Neural progenitor cell (in vitro differentiated cells): ENCODE measurements at regions not wholly inside any gene's neighbourhood (a gene's known extent, or its start where the extent isn't known, plus 50 kb on each side); places are given as distances from the start of the nearest gene placed in this dataset.
"Not testable (repeated sequence)": the region's sequence is repeated elsewhere in the genome, so short reads cannot be mapped to it uniquely, and the experiment has no call there.

Experiments used
- DNase-seq: peaks from one replicate; pipeline ENCODE4 v3.0.0-alpha.2; 2016; ENCODE audit warnings: low spot score
- H2AFZ ChIP-seq: fragments of 200-600 bp; sonication (generic); replicated peaks from 2 replicates; pipeline ENCODE4 v1.6.1; 2016; ENCODE audit warnings: antibody characterized with exemption
- H3F3A ChIP-seq: fragments of 200-600 bp; sonication (generic); 2 replicates; pipeline ENCODE4 v1.6.1; 2016; ENCODE audit warnings: antibody characterized with exemption, low read depth
- H3K27ac ChIP-seq: fragments of 200-600 bp; sonication (generic); 2 replicates; pipeline ENCODE4 v1.5.1; 2016; ENCODE audit warnings: mild to moderate bottlenecking
- H3K27me3 ChIP-seq: fragments of 200-600 bp; sonication (generic); 2 replicates; pipeline ENCODE4 v1.6.1; 2016; ENCODE audit warnings: mild to moderate bottlenecking, moderate library complexity
- H3K36me3 ChIP-seq: fragments of 200-600 bp; sonication (generic); 2 replicates; pipeline ENCODE4 v1.5.1; 2016
- H3K4me1 ChIP-seq: fragments of 200-600 bp; sonication (generic); 2 replicates; pipeline ENCODE4 v1.6.1; 2016; ENCODE audit warnings: mixed run types
- H3K4me2 ChIP-seq: fragments of 200-600 bp; sonication (generic); 2 replicates; pipeline ENCODE4 v1.6.1; 2016
- H3K4me3 ChIP-seq: fragments of 200-600 bp; sonication (generic); 2 replicates; pipeline ENCODE4 v1.5.1; 2016
- H3K79me2 ChIP-seq: fragments of 200-600 bp; sonication (generic); 2 replicates; pipeline ENCODE4 v1.6.1; 2016; ENCODE audit warnings: low read depth
- H3K9ac ChIP-seq: fragments of 200-600 bp; sonication (generic); 2 replicates; pipeline ENCODE4 v1.6.1; 2016
- H3K9me3 ChIP-seq: fragments of 200-600 bp; sonication (generic); 2 replicates; pipeline ENCODE4 v1.5.1; 2016; ENCODE audit warnings: low read depth
- H4K20me1 ChIP-seq: fragments of 200-600 bp; sonication (generic); 2 replicates; pipeline ENCODE4 v1.6.1; 2016; ENCODE audit warnings: low read depth
- H3K27ac Mint-ChIP-seq: 3 replicates; pipeline ENCODE4 v1.8.0; 2021; ENCODE audit warnings: mixed read lengths
- H3K27me3 Mint-ChIP-seq: 2 replicates; pipeline ENCODE4 v1.8.0; 2022; ENCODE audit warnings: low read depth, mild to moderate bottlenecking, inconsistent platforms, moderate library complexity, mixed read lengths; ENCODE audit not compliant: insufficient read depth
- H3K36me3 Mint-ChIP-seq: 3 replicates; pipeline ENCODE4 v1.8.0; 2021; ENCODE audit warnings: mixed read lengths
- H3K4me1 Mint-ChIP-seq: 3 replicates; pipeline ENCODE4 v1.8.0; 2021; ENCODE audit warnings: mixed read lengths
- H3K4me3 Mint-ChIP-seq: 3 replicates; pipeline ENCODE4 v1.8.0; 2021; ENCODE audit warnings: mild to moderate bottlenecking, moderate library complexity, mixed read lengths
- H3K9me3 Mint-ChIP-seq: 3 replicates; pipeline ENCODE4 v1.8.0; 2020; ENCODE audit warnings: mixed read lengths
- EZH2 ChIP-seq: fragments of 200-600 bp; sonication (generic); IDR thresholded peaks from 2 replicates; pipeline ENCODE4 v1.6.1; 2017; ENCODE audit warnings: antibody characterized with exemption, mild to moderate bottlenecking, moderate library complexity
- EZH2phosphoT487 ChIP-seq: fragments of 200-600 bp; sonication (generic); IDR thresholded peaks from 2 replicates; pipeline ENCODE4 v1.6.1; 2017; ENCODE audit warnings: antibody characterized with exemption
- TF ChIP-seq, protein P1 (sequence below): fragments of 200-600 bp; sonication (generic); IDR thresholded peaks from 2 replicates; pipeline ENCODE4 v1.5.1; 2017; ENCODE audit warnings: antibody characterized with exemption, mild to moderate bottlenecking

GRCh38 chr10:62938672-62939071 lies 122.5 kb upstream of the EGR2 start:
- no peak overlapping the region for H3K9ac ChIP-seq
- no peaks in the 10 kb centered on the region for H3K4me1 ChIP-seq
- H3K9me3 ChIP-seq, result no peaks in the 10 kb centered on the region
- H3K4me3 Mint-ChIP-seq, result no peak overlapping the region
- H3K4me2 ChIP-seq, result no peak overlapping the region
- H3K36me3 Mint-ChIP-seq, result no peaks in the 10 kb centered on the region
- H3F3A ChIP-seq, result no peaks in the 10 kb centered on the region
- no peaks in the 10 kb centered on the region for H3K27me3 ChIP-seq
- H4K20me1 ChIP-seq, result no peaks in the 10 kb centered on the region
- H2AFZ ChIP-seq, result no peak overlapping the region
- no peak overlapping the region for H3K27ac Mint-ChIP-seq
- no peak overlapping the region for H3K4me3 ChIP-seq
- H3K36me3 ChIP-seq, result no peaks in the 10 kb centered on the region
- no peaks in the 10 kb centered on the region for H3K27me3 Mint-ChIP-seq
- no peak overlapping the region for H3K27ac ChIP-seq
- TF ChIP-seq EZH2, result no peak
- TF ChIP-seq, protein P1, sequence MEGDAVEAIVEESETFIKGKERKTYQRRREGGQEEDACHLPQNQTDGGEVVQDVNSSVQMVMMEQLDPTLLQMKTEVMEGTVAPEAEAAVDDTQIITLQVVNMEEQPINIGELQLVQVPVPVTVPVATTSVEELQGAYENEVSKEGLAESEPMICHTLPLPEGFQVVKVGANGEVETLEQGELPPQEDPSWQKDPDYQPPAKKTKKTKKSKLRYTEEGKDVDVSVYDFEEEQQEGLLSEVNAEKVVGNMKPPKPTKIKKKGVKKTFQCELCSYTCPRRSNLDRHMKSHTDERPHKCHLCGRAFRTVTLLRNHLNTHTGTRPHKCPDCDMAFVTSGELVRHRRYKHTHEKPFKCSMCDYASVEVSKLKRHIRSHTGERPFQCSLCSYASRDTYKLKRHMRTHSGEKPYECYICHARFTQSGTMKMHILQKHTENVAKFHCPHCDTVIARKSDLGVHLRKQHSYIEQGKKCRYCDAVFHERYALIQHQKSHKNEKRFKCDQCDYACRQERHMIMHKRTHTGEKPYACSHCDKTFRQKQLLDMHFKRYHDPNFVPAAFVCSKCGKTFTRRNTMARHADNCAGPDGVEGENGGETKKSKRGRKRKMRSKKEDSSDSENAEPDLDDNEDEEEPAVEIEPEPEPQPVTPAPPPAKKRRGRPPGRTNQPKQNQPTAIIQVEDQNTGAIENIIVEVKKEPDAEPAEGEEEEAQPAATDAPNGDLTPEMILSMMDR, result no peak
- TF ChIP-seq EZH2phosphoT487, result no peak
- no peaks in the 10 kb centered on the region for H3K4me1 Mint-ChIP-seq
- no peak for DNase-seq
- H3K79me2 ChIP-seq, result no peaks in the 10 kb centered on the region
- H3K9me3 Mint-ChIP-seq, result no peaks in the 10 kb centered on the region

DNA sequence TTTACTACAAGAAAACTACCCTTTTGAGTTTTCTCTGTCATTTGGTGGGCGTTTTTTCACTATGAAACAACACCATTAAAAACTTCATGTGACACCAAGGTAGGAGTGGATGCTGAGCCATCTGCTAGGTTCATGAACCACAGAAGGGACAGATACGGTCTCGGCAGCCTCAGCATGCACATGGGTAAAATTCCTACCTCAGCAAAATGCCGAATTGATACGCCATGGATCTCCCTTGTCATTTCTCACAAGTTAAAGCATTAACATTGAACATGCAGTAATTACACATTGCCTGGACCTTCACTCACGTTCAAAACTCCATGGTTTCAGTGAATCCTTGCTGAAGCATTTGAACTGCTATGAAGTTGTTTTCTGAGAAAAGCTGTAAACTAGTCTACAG lies 121.5 kb upstream of the EGR2 start:
- H3K4me3 Mint-ChIP-seq, result no peak overlapping the region

GRCh38 chr10:62935022-62935421 lies 118.9 kb upstream of the EGR2 start:
- Mint-ChIP-seq H3K27ac (no peak overlapping the region), H3K36me3 (no peaks in the 10 kb centered on the region), H3K4me1 (peaks cover 3% of the 10 kb centered on the region), H3K27me3 (no peaks in the 10 kb centered on the region), H3K4me3 (no peak overlapping the region), H3K9me3 (no peaks in the 10 kb centered on the region)
- Histone ChIP-seq H3K27me3 (no peaks in the 10 kb centered on the region), H3K4me1 (peaks cover 11% of the 10 kb centered on the region), H3K9ac (no peak overlapping the region), H3K79me2 (no peaks in the 10 kb centered on the region), H4K20me1 (no peaks in the 10 kb centered on the region), H3K27ac (no peak overlapping the region), H3F3A (peaks cover 9% of the 10 kb centered on the region), H2AFZ (no peak overlapping the region), H3K4me3 (no peak overlapping the region), H3K4me2 (no peak overlapping the region), H3K9me3 (no peaks in the 10 kb centered on the region), H3K36me3 (no peaks in the 10 kb centered on the region)
- DNase-seq, result no peak
- no peak for TF ChIP-seq EZH2
- no peak for TF ChIP-seq EZH2phosphoT487
- TF ChIP-seq, protein P1, result no peak

More for the DNA sequence above, 121.5 kb upstream of the EGR2 start:
- Mint-ChIP-seq H3K27me3 (no peaks in the 10 kb centered on the region), H3K4me1 (no peaks in the 10 kb centered on the region), H3K36me3 (no peaks in the 10 kb centered on the region), H3K9me3 (no peaks in the 10 kb centered on the region), H3K27ac (no peak overlapping the region)
- H2AFZ ChIP-seq, result no peak overlapping the region
- no peak overlapping the region for H3K27ac ChIP-seq
- no peaks in the 10 kb centered on the region for H3K9me3 ChIP-seq
- no peaks in the 10 kb centered on the region for H3K4me1 ChIP-seq
- DNase-seq, result no peak
- no peak overlapping the region for H3K9ac ChIP-seq
- no peaks in the 10 kb centered on the region for H3K27me3 ChIP-seq
- H3K4me3 ChIP-seq, result no peak overlapping the region
- TF ChIP-seq, protein P1, result no peak
- no peak for TF ChIP-seq EZH2phosphoT487
- no peak for TF ChIP-seq EZH2
- H3K4me2 ChIP-seq, result no peak overlapping the region
- H3K79me2 ChIP-seq, result no peaks in the 10 kb centered on the region
- no peaks in the 10 kb centered on the region for H3F3A ChIP-seq
- H4K20me1 ChIP-seq, result no peaks in the 10 kb centered on the region
- no peaks in the 10 kb centered on the region for H3K36me3 ChIP-seq

GRCh38 chr10:62934258-62934657 lies 118.1 kb upstream of the EGR2 start:
- no peak overlapping the region for H3K27ac Mint-ChIP-seq
- Histone ChIP-seq H3K4me3 (no peak overlapping the region), H3K4me1 (peaks cover 11% of the 10 kb centered on the region), H3K4me2 (no peak overlapping the region), H3K27ac (no peak overlapping the region), H3F3A (peaks cover 9% of the 10 kb centered on the region), H3K9me3 (no peaks in the 10 kb centered on the region), H2AFZ (no peak overlapping the region), H3K27me3 (no peaks in the 10 kb centered on the region), H3K36me3 (no peaks in the 10 kb centered on the region), H4K20me1 (no peaks in the 10 kb centered on the region), H3K79me2 (no peaks in the 10 kb centered on the region), H3K9ac (no peak overlapping the region)
- TF ChIP-seq EZH2phosphoT487 (no peak), EZH2 (no peak)
- TF ChIP-seq, protein P1, result no peak
- peaks cover 3% of the 10 kb centered on the region for H3K4me1 Mint-ChIP-seq
- H3K9me3 Mint-ChIP-seq, result no peaks in the 10 kb centered on the region
- DNase-seq, result no peak
- no peaks in the 10 kb centered on the region for H3K36me3 Mint-ChIP-seq
- no peak overlapping the region for H3K4me3 Mint-ChIP-seq
- no peaks in the 10 kb centered on the region for H3K27me3 Mint-ChIP-seq

DNA sequence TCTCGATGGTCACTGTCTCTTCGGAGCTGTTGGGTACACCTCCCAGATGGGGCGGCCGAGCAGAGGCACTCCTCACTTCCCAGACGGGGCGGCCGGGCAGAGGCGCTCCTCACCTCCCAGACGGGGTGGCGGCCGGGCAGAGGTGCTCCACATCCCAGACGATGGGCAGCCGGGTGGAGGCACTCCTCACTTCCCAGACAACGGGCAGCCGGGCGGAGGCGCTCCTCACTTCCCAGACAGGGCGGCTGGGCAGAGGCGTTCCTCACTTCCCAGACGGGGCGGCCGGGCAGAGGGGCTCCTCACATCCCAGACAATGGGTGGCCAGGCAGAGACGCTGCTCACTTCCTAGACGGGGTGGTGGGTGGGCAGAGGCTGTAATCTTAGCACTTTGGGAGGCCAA lies 112.6 kb upstream of the EGR2 start:
- not testable (repeated sequence) for H3K27ac Mint-ChIP-seq, H3K27me3 ChIP-seq, H3K79me2 ChIP-seq, H3K4me3 Mint-ChIP-seq, H3K4me2 ChIP-seq, H3F3A ChIP-seq, H3K9ac ChIP-seq, H3K36me3 Mint-ChIP-seq, H3K27me3 Mint-ChIP-seq, H3K4me3 ChIP-seq, H3K9me3 Mint-ChIP-seq, H3K36me3 ChIP-seq, H3K4me1 Mint-ChIP-seq, H3K27ac ChIP-seq, DNase-seq, H2AFZ ChIP-seq, H4K20me1 ChIP-seq, H3K9me3 ChIP-seq
- H3K4me1 ChIP-seq, result peaks cover 11% of the 10 kb centered on the region
